Fibroblast of skin of back (primary cell): ENCODE measurements at regions not wholly inside any gene's neighbourhood (a gene's known extent, or its start where the extent isn't known, plus 50 kb on each side); places are given as distances from the start of the nearest gene placed in this dataset.

Experiments used
- DNase-seq: peaks from one replicate; pipeline ENCODE4 v3.0.0-alpha.2; 2013

DNA sequence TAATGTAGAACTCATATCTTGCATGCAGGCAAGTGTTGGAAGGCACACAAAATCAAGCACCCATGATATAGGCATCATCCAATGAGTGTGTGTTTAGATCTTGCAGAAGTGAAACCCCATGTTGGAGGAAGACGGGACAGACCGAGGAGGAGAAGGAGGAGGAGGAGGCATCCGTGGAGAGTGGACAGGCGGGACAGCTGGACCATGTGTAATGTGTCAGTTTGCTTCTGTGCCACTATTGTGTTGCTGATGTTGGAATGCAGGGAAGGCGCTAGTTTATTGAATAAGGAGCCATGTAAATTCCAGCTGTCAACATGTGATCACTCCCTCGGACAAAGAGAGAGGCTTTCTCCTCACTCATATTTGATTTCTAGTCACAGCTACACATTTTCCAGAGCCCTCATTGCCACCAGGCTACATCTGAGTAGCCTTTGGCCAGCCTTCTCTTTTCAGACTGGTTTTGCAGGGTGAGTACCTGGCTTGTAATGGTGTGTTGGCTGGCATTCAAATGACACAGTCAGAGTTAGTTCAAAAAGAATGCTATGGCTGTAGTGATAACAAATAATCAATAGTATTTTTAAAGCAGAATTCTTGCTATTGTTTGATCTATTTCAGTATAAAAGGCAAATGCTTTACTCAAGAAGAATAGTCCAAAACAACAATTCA lies 1037.6 kb upstream of the NR2F2 start:
- DNase-seq: no peak

DNA sequence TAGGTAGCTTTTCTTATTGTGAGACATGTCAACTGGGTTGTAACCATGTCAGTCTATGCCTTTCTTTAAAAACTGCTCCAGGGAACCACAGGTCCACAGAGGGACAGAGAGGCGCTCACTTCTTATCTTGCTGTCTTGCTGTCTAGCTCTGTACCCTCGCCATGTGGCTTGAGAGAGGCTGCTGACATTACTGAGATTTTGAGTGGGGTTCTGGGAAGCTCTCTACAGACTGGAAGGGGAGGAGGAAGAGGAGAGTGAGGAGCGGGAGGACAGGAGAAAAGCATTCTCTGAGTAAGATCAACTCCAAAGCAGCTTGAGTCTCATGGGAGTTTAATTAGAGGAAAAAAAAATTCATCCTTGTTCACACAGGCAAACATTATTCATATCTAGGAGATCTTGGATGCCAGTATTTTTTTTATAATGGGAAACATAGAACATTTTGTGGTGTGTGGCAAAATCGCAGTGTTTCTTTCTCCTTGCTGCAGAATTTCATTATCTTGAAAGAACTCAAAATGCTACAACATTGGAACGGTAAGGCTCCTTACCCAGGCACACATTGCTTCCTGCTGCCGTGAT lies 1037.0 kb upstream of the NR2F2 start:
- no peak for DNase-seq

DNA sequence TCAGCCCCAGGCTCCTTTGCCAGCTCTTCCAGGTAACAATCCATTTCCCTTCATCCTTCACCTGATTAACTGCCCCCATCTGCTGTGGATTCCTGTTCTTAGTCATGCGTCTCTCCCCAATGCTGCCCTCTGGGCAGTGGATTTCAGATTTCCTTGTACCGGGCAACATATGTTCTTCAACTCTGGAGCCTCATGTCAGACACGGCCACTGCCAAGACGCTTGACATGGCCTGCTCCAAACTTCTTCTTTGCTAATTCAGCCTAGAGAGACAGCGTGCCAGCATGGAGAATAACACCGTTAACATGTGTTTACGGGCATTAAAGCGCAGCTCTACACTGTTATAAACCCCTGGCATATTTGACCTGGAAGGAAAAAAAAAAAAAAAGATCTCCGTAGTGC lies 1035.1 kb upstream of the NR2F2 start:
- no peak for DNase-seq

DNA sequence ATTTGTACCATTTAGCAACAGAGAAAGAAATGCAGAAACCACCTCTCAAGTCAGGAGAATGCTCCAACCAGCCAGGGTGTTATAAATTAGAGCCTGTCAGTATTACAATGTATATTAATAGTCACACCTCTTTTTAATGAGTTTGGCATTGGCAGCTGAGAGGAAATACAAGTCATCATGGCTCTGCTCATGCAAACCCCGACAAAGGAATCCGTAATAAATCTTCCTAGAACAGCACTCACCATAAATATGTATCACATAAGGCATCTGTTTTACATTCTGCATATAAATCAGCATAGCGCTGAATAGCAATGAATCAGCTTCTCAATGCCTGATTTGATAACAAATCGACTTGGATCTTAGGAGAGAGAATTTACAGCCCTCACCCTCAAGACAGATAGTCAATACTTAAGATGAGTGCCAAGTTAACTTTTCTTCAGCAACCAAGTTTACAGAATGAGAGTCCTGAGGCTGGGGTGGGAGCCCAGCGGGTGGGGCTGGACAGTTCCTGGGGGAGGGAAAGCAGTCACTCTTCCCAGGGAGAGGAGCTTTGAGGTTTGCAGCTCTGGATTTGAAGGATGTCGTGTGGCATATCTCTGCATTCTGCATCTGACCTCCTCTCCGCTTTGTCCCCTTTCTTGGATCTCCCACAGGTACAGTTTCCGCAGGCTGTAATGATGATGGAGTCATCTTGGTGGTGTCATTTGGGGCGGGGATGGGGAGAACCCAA lies 1034.4 kb upstream of the NR2F2 start:
- DNase-seq: peak; percentile 40

DNA sequence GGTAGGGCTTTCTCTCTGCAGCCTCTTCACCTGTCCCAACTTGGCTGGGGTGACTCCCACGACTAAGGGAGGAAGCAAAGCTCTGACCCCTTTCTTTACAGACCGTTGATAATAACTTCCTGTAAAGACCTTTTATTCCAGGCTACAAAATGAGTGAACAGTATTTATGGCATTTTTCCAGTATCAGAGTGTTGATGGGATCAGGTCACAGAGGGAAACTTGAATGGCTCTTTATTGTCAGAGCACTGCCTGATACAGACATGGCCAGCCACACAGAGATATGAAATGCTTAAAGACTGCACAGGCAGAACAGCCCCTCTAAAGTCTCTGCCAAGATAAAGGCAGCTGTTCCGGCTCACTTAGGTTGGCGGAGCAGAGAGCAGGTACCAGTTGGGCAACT lies 1033.9 kb upstream of the NR2F2 start:
- no peak for DNase-seq

DNA sequence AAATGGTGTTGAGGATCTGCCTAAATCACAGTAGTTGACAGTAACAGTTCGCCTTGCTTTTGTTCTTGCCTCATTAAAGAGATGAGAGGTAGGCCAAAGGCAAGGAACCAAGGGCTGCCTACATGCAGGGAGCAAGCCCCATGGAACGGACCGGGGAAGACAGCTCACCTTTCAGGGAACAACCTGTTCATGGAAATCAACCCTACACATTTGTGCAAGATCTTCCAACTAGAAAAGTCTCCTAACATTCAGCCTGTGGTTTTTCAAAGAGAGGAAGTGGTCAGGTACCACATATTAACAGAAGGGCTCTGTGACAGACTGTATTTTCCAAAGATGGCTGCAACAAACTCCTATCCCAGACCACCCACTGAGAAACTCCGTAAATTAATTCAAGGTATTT lies 1031.8 kb upstream of the NR2F2 start:
- DNase-seq: no peak

DNA sequence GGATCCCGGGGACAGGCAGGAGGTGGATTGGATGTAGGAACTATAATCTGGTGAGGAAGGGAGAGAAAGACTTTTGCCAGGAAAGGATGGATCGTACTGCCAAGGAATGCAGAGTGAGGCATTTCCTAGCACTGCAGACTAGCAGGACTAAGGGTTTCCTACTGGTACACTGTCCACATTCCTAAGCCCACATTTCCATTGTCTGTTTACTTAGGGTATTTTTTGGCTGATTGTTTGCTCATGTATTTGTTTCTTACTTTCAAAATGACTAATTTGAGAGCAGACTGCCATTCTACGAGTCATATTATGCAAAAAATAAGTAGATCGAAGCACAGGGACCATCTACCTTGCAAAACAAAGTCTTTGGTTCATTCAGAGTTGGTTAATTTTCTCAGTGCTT lies 1029.5 kb upstream of the NR2F2 start:
- DNase-seq: peak; percentile 47

DNA sequence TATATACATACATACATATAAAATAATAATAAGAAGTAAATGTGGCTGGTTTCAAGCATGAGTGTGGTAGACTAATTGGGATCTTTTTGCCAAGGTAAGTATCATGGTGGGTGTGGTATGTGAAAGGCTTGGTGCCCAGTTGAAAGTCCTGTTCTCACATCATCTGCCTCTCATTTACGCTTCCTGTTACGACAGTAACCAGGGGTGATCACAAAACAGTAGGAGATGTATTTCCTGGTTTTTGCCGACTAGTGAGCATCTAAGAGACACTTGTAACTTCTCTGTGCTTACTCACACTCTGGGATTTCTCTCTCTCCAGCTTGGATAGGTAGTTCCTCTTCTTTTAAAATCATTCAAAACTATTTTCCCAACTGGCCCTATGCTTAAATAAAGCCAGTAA lies 1028.3 kb upstream of the NR2F2 start:
- DNase-seq: no peak

DNA sequence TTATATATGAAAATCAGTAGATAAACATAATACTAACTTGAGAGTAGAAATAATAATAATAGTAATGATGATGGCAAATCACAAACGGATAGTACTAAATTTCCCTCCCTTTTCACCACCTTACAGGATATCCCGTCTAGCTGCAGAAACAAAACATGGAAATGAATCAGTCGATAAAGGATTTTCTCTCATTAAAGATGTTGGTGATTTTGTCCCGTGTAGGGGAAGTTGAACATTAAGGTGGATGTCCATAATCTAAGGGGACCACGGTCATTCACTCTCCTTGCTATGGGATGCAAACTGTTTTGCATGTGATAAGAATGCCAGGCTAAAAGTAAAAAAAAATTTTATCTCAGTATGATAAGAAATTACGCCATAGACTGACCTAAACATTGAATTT lies 1027.7 kb upstream of the NR2F2 start:
- no peak for DNase-seq

DNA sequence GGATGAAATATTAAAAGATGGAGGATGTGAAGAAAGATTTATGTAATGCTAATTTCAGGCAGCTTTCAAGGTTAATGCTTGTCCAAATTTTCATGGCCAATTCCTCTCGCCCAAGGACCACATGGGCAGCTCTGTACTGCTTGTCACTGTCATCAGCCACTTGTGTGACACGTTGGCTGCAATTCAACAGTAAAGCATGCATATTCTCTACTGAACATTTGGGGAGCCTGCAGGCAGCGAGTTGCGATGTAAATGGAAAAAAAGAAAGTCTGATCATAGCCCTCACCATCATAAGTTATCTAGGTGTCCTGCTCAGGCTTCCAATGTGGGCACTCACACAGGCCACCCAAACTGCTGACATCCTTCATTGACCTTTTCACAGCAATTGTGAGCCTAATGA lies 1026.8 kb upstream of the NR2F2 start:
- DNase-seq: no peak

DNA sequence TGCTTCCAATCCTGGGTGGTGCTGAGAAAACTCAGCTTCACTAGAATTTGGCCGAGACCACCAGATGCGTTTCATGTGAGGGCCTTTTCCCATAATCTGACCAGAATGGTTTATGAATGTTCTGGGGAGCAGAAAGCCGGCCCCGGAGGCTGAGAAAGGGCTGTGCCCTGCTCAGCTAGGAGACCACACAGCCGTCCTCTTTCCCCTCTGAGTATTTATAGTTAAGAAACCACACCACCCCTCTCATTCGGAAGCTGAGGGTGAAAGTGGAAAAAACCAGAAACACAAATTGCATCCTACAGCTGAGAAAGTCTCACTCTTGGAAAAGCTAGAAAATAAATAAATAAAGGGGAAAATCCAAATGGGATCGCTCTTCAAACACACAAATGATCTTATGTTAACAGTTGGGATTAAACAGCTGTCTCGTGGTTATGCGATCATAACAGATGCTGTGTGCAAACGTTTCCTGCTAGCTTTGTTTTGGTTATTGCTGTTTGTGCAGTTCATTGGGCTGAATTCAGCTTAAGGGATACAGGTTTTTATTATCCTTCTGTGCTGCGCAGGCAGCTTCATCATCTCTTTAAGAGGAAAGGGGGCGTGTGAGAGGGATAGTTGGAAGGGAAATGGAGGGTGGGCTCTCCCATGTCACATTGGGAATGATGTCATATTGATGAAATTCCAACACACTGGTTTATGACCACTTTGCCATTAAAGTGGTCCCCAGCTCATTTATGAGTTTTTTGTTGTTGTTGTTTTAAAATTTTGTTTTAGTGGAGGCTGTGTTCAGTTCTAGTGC lies 1026.2 kb upstream of the NR2F2 start:
- no peak for DNase-seq

DNA sequence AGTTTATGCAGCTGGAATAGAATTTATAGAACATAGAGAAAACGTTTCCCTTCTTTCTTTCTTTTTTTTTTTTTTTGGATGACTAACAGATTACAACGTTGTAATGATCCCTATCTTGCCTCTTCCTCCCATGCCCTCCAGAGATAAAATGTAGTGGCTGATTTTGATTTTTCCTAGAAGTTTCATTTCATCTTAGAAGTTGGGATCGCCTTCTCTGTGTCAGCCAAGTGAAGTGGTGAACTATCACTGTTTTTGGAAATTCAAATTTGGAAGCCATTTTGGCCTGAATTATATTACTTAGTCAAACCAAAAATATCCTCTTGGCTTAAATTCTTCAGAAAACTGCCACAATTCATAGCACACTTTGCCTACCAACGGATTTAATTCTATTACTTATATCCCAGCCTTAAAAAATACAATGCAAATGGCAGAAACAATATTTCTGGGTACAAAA lies 1025.5 kb upstream of the NR2F2 start:
- no peak for DNase-seq

DNA sequence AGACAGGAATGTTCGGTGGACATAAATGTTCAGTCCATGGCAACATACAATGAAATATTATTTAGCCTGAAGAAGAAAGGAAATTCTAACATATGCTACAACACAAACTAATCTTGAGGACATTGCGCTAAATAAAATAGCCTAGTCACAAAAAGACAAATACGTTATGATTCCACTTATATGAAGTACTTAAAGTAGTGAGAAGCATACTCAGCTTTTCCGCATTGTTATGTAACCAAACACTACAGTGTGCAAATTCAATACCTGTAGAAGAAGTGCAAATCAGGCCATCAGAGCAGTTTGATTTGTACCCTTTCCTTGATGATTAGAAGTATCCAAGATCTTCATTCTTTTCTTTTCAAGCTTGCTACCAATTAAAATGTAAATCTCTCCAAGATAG lies 1023.4 kb upstream of the NR2F2 start:
- DNase-seq: no peak

DNA sequence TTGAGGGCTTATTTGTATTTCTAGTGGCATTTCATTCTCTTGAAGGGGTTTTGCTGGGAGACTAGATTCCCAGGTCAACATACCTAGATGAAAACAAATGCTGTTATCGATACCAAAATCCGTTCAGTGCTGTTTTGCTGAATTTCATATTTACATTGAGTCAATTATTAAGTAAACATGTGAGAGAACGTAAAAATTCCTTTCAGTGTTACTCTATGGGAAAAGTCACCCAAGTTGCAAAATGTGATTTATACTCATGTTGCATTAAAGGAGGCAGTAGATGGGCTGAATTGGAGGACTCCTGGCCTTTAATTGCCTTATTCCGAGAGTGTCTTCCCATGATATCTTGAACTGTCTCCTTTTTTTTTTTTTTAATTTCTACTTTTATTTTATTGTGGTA lies 1011.3 kb upstream of the NR2F2 start:
- no peak for DNase-seq

DNA sequence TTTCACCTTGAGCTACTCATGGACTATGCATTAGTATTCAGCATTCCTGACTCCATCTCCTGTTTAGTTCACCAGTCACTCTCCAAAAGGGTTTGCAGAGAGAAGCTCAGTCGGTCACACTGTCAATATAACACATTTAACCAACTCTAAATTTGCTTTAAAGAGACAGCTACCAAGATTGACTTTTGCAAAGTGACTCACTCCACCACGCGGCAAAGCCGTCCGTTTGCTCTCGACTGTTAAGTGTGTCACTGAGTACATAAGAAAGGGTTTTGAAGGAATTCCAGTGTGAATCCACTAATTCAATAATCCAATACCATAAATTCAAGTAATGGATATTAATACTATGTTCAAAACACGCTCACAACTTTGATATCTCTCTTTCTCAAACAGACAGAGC lies 1006.7 kb upstream of the NR2F2 start:
- DNase-seq: no peak

DNA sequence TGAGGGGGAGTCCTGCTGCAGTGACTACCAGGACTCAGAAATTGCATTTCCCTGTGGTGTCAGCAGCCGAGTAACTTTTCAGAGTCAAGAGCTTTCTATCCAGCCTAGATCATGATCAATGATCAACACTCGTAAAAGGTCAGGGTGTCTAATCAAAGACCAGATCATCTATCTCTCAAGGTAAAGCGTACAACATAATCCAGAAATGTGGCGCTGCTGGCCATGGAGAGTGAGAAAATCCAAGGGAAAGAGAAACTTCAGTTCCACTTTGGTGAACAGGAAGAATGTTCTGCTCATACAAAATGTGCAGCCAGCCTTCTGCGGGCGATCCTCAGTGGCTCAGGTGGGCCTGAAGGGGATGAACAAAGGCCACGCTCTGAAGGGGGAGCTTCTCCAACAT lies 1005.8 kb upstream of the NR2F2 start:
- DNase-seq: no peak

DNA sequence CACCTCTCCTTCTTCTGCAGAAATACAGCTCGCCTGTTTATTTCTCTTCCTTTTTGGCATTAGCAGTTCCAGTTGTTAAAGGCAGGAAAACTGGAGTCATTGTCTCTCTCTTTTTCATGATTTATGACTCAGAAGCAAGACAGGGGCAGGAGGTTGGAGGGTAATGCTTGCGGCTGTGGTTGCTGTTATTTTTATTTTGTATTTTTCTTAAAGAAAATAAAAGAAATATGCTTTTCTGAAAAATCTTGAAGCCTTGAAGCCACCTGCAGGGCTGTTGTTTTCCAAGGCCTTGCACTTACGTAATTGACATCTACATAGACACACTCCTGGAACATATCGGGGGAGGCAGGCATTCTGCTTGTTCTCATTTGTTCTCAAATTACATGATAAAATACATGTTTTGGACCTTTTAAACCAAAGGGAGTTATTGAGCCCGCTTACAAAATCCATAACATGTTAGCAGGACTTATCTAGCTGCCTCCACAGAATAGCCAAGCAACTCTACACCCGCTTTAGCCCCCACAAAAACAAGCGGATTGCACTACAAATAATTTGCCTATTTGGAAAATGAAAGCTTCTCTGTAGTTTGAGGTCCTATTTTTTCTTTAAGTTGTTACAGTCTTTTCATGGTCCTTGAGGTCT lies 1004.6 kb upstream of the NR2F2 start:
- no peak for DNase-seq

DNA sequence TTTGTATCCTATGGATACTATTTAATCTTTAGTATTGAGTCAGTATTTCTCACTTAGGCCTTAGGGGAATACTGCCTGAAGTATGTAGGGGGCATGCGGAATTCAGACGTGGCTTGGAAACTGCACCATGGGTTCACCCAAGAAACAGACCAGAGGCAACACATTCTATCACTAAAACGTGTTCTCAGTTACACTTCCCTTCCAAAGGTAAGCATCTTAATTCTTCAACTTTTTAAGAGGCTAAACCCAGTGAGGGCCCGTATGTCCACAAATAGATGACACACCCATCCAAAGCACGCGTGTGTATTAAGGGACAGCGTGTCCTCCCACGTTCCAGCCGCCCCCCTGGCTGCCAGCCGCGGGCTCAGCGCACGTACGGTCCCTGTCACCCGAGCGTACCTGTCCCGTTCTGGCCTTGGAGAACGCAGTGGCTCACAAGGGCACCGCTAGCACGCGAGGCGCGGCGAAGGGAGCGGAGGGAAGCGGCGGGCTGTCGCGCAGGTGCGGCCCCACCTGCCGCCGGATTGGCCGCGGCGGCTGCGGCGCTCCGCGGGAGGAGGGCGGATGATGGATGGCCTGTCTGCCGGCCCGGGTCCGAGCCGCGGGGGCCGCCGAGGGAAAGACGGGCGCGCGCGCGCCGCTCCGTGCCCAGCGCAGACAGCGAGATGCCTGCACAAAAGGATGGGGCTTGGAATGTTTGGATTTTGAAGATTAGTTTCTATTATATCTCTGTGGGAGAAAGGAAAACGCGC lies 1003.9 kb upstream of the NR2F2 start:
- DNase-seq: peak; percentile 13

DNA sequence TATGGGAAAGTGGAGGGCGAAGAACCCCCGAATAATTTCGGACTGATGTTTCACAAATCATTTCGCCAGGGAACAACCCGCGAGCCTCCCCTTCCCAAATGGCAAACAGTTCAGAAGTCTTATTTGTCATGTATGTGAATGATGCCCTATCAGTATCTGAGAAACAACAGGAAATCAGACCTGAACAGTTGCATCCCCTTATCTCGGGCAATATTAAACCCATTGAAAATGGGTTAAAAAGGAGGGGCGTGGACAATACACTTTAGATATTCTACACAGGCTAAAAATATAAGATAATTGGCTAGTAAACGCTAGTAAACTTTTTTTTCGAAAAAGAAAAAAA lies 1003.3 kb upstream of the NR2F2 start:
- no peak for DNase-seq

DNA sequence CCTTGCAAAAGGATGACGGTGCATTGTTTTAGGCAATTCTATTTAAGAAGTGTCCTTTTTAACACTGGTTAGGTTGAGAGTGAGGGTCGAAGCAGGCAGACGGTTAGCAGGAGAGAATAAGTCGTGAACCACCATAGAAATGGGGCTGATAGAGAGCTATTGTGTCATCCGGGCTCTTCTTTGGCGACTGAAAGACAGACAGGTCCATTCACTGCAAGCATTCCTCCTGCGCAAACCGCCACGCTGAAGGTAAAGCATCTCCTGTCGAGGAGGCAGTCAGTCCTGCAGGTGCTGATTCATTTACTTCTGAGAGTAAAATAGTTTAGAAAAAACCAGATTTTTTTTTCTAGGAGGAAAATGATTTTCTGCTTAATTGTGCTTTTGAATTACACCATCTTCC lies 1002.8 kb upstream of the NR2F2 start:
- no peak for DNase-seq

DNA sequence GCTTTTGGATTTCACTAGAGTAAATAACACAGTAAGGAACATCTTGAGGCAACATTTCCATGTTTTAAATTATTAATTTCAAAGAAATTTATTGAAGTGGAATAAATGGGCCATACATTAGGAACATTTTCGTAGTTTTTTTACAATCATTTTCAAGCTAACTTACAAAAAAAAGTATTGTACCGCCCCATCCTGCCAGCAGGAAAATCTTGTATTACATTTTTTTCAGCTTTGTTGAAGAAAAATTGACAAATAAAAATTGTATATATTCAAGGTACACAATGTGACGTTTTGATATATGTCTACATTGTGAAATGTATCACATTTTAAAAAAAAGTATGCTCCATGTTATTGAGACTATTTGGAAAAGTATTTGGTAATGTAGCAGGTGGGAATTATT lies 1001.9 kb upstream of the NR2F2 start:
- DNase-seq: no peak

DNA sequence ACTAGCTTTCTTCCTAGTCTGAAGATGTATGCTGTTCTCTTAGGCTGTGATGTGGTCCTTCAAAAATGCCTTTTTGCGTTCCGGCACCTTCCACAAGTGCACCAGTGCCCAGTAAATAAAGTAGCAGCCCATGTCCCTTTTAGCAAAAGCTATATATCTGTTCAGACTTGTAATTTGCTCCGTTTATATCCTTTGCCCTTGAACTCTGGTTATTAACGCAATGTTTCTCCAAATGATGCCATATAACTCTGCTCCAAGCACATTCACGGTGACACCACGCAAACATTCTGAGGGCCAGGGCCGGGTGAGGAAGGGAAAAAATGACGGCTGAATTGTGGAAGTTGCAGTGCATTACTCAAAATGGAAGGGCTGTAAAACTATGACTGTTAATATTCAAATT lies 1001.1 kb upstream of the NR2F2 start:
- DNase-seq: no peak
